WTC11 (cell line): ENCODE measurements at regions not wholly inside any gene's neighbourhood (a gene's known extent, or its start where the extent isn't known, plus 50 kb on each side); places are given as distances from the start of the nearest gene placed in this dataset.

Experiments used
- ATAC-seq: fragments of 200-7000 bp; cut with Tn5 transposase; 2 replicates; pipeline ENCODE4 v1.10.0; 2021; ENCODE audit warnings: mild to moderate bottlenecking, moderate library complexity
- CTCF ChIA-PET: fragments of 300-600 bp; sonication (Branson Sonifier 250); formaldehyde crosslinking; loops from one replicate; lab custom pipeline; 2021; ENCODE audit warnings: antibody characterized with exemption; lab: Charles Lee
- POLR2A ChIA-PET: fragments of 350-600 bp; sonication (Branson Sonifier 250); formaldehyde crosslinking; loops from one replicate; lab custom pipeline; 2021; ENCODE audit warnings: antibody characterized with exemption; lab: Charles Lee
- DNase-seq: peaks from one replicate; pipeline ENCODE4 v3.0.0; 2021; ENCODE audit warnings: low spot score
- H3K27ac Mint-ChIP-seq: 2 replicates; pipeline ENCODE4 v1.8.0; 2021; ENCODE audit warnings: mixed read lengths
- H3K27me3 Mint-ChIP-seq: 2 replicates; pipeline ENCODE4 v1.8.0; 2021; ENCODE audit warnings: low read depth, mild to moderate bottlenecking, moderate library complexity, mixed read lengths
- H3K36me3 Mint-ChIP-seq: 2 replicates; pipeline ENCODE4 v1.8.0; 2021; ENCODE audit warnings: mixed read lengths
- H3K4me1 Mint-ChIP-seq: 2 replicates; pipeline ENCODE4 v1.8.0; 2022; ENCODE audit warnings: mixed read lengths
- H3K4me3 Mint-ChIP-seq: 2 replicates; pipeline ENCODE4 v1.8.0; 2021; ENCODE audit warnings: mild to moderate bottlenecking, moderate library complexity, mixed read lengths
- H3K9me3 Mint-ChIP-seq: 2 replicates; pipeline ENCODE4 v1.8.0; 2021; ENCODE audit warnings: mixed read lengths
- ARID4B ChIP-seq: sonication (generic); formaldehyde crosslinking; IDR thresholded peaks from 2 replicates; pipeline ENCODE4 v1.8.0; 2023; ENCODE audit warnings: missing genetic modification reagents, mild to moderate bottlenecking, borderline replicate concordance
- CREB1 ChIP-seq: sonication (generic); formaldehyde crosslinking; IDR thresholded peaks from 2 replicates; pipeline ENCODE4 v1.8.0; 2023; ENCODE audit warnings: mild to moderate bottlenecking, missing genetic modification reagents
- CREM ChIP-seq: sonication (generic); formaldehyde crosslinking; IDR thresholded peaks from 2 replicates; pipeline ENCODE4 v1.8.1; 2022; ENCODE audit warnings: mild to moderate bottlenecking, missing genetic modification reagents, moderate library complexity
- EMX1 ChIP-seq: fragments of 250-450 bp; sonication (Bioruptor Pico); IDR thresholded peaks from 2 replicates; pipeline ENCODE4 v1.8.0; 2021; ENCODE audit warnings: mild to moderate bottlenecking
- HMGA2 ChIP-seq: fragments of 250-450 bp; sonication (Bioruptor Pico); IDR thresholded peaks from 2 replicates; pipeline ENCODE4 v1.4.0; 2021; ENCODE audit warnings: mild to moderate bottlenecking, moderate library complexity
- KAT7 ChIP-seq: sonication (generic); formaldehyde crosslinking; IDR thresholded peaks from 2 replicates; pipeline ENCODE4 v1.8.1; 2023; ENCODE audit warnings: missing genetic modification reagents, mild to moderate bottlenecking, borderline replicate concordance
- MXD4 ChIP-seq: fragments of 250-450 bp; sonication (Bioruptor Pico); IDR thresholded peaks from 2 replicates; pipeline ENCODE4 v1.8.0; 2021; ENCODE audit warnings: mild to moderate bottlenecking, moderate library complexity, borderline replicate concordance
- NFE2L1 ChIP-seq: sonication (generic); formaldehyde crosslinking; IDR thresholded peaks from 2 replicates; pipeline ENCODE4 v1.8.1; 2023; ENCODE audit warnings: missing genetic modification reagents
- NR2C2 ChIP-seq: sonication (generic); formaldehyde crosslinking; IDR thresholded peaks from 2 replicates; pipeline ENCODE4 v1.8.0; 2022; ENCODE audit warnings: mild to moderate bottlenecking, missing genetic modification reagents
- PRRX2 ChIP-seq: fragments of 250-450 bp; sonication (Bioruptor Pico); IDR thresholded peaks from 2 replicates; pipeline ENCODE4 v1.8.0; 2021; ENCODE audit warnings: mild to moderate bottlenecking
- RORB ChIP-seq: fragments of 250-450 bp; sonication (Bioruptor Pico); IDR thresholded peaks from 2 replicates; pipeline ENCODE4 v1.9.0; 2021; ENCODE audit warnings: mild to moderate bottlenecking
- SMAD3 ChIP-seq: sonication (generic); formaldehyde crosslinking; IDR thresholded peaks from 2 replicates; pipeline ENCODE4 v1.8.0; 2022; ENCODE audit warnings: missing genetic modification reagents, mild to moderate bottlenecking, borderline replicate concordance
- SOX15 ChIP-seq: fragments of 250-450 bp; sonication (Bioruptor Pico); IDR thresholded peaks from 2 replicates; pipeline ENCODE4 v1.9.0; 2021; ENCODE audit warnings: mild to moderate bottlenecking
- SP1 ChIP-seq: sonication (generic); formaldehyde crosslinking; conservative IDR thresholded peaks from 2 replicates; pipeline ENCODE4 v1.8.1; 2022; ENCODE audit warnings: missing genetic modification reagents
- ZBTB21 ChIP-seq: sonication (generic); formaldehyde crosslinking; IDR thresholded peaks from 2 replicates; pipeline ENCODE4 v1.8.1; 2023; ENCODE audit warnings: mild to moderate bottlenecking, missing genetic modification reagents, borderline replicate concordance
- ZNF281 ChIP-seq: sonication (generic); formaldehyde crosslinking; IDR thresholded peaks from 2 replicates; pipeline ENCODE4 v1.8.0; 2023; ENCODE audit warnings: mild to moderate bottlenecking, missing genetic modification reagents
- ZNF396 ChIP-seq: fragments of 250-450 bp; sonication (Bioruptor Pico); IDR thresholded peaks from 2 replicates; pipeline ENCODE4 v1.8.0; 2021; ENCODE audit warnings: mild to moderate bottlenecking, moderate library complexity, borderline replicate concordance
- ZNF416 ChIP-seq: fragments of 250-450 bp; sonication (Bioruptor Pico); IDR thresholded peaks from 2 replicates; pipeline ENCODE4 v1.9.0; 2021; ENCODE audit warnings: mild to moderate bottlenecking, inconsistent platforms
- ZNF423 ChIP-seq: fragments of 250-450 bp; sonication (Bioruptor Pico); IDR thresholded peaks from 2 replicates; pipeline ENCODE4 v2.1.2; 2022; ENCODE audit warnings: mild to moderate bottlenecking, moderate library complexity
- ZNF671 ChIP-seq: fragments of 250-450 bp; sonication (Bioruptor Pico); IDR thresholded peaks from 2 replicates; pipeline ENCODE4 v1.8.0; 2021; ENCODE audit warnings: mild to moderate bottlenecking
- TF ChIP-seq, protein P1 (sequence below): sonication (generic); formaldehyde crosslinking; IDR thresholded peaks from 2 replicates; pipeline ENCODE4 v1.8.1; 2023; ENCODE audit warnings: mild to moderate bottlenecking, missing genetic modification reagents, moderate library complexity
- TF ChIP-seq, protein P2 (sequence below): sonication (generic); formaldehyde crosslinking; IDR thresholded peaks from 2 replicates; pipeline ENCODE4 v1.8.1; 2022; ENCODE audit warnings: low read depth, missing genetic modification reagents, borderline replicate concordance
- TF ChIP-seq, protein P3 (sequence below): fragments of 250-450 bp; sonication (Bioruptor Pico); IDR thresholded peaks from 2 replicates; pipeline ENCODE4 v1.9.0; 2021; ENCODE audit warnings: mild to moderate bottlenecking, borderline replicate concordance

DNA sequence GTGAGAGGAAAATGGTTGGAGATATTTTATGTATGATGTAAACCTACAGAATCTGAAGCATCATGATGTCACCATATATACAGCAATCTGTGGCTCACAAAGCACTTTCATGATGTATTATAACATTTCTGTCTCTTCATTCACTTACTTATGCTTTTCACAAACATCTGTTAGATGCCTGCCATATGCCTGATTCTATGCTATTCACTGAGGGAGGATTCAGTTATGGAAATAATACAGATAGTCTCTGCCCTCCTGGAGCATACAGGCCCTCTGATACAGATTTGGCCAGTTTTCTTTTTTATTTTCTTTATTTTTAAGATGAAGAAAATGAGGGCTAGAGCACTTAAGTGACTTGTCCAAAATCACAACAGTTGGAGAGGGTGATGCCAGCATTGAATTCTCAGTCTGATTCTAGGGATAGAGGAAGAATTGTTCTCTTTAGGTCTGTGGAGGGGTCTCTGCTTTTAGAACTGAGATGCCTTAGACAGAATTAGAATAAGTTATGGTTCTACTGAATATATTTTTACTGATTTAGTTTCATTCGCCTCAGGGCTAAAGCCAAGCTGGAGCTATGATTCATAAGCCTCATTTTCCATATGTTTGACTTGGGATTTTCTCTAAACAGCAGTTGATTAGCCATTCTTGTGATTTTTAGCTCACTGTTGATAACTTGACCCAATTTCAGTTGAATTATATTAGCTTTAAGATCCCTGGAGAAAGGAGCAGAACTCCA lies 636.4 kb downstream of the PRELID2 start:
- H3K4me1 Mint-ChIP-seq: peaks cover 3% of the 10 kb centered on the region
- DNase-seq (no peak), ATAC-seq (no peak)
- H3K27me3 Mint-ChIP-seq: no peaks in the 10 kb centered on the region
- no peak overlapping the region for H3K4me3 Mint-ChIP-seq
- ChIA-PET CTCF (no interaction called here), POLR2A (no interaction called here)
- TF ChIP-seq EMX1 (no peak), ZBTB21 (no peak), ZNF416 (CRISPR knock-in tag) (no peak), SP1 (CRISPR knock-in tag) (no peak), PRRX2 (CRISPR knock-in tag) (no peak)
- no peak overlapping the region for H3K27ac Mint-ChIP-seq
- no peaks in the 10 kb centered on the region for H3K9me3 Mint-ChIP-seq
- no peaks in the 10 kb centered on the region for H3K36me3 Mint-ChIP-seq

GRCh38 chr5:145189746-145190145 lies 645.4 kb downstream of the PRELID2 start:
- TF ChIP-seq SMAD3 (CRISPR knock-in tag): no peak
- TF ChIP-seq ZNF671 (CRISPR knock-in tag): no peak
- no peak for TF ChIP-seq NR2C2
- TF ChIP-seq CREB1: no peak
- TF ChIP-seq ZBTB21: no peak
- TF ChIP-seq ZNF281 (CRISPR knock-in tag): no peak
- TF ChIP-seq, protein P1, sequence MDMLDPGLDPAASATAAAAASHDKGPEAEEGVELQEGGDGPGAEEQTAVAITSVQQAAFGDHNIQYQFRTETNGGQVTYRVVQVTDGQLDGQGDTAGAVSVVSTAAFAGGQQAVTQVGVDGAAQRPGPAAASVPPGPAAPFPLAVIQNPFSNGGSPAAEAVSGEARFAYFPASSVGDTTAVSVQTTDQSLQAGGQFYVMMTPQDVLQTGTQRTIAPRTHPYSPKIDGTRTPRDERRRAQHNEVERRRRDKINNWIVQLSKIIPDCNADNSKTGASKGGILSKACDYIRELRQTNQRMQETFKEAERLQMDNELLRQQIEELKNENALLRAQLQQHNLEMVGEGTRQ (CRISPR knock-in tag): no peak
- no peak for TF ChIP-seq KAT7
- no peak for TF ChIP-seq ZNF423 (CRISPR knock-in tag)
- TF ChIP-seq ARID4B (CRISPR knock-in tag): no peak
- TF ChIP-seq RORB: no peak
- TF ChIP-seq HMGA2 (CRISPR knock-in tag): no peak
- TF ChIP-seq, protein P2, sequence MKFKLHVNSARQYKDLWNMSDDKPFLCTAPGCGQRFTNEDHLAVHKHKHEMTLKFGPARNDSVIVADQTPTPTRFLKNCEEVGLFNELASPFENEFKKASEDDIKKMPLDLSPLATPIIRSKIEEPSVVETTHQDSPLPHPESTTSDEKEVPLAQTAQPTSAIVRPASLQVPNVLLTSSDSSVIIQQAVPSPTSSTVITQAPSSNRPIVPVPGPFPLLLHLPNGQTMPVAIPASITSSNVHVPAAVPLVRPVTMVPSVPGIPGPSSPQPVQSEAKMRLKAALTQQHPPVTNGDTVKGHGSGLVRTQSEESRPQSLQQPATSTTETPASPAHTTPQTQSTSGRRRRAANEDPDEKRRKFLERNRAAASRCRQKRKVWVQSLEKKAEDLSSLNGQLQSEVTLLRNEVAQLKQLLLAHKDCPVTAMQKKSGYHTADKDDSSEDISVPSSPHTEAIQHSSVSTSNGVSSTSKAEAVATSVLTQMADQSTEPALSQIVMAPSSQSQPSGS: no peak
- TF ChIP-seq NFE2L1 (CRISPR knock-in tag): no peak
- TF ChIP-seq, protein P3, sequence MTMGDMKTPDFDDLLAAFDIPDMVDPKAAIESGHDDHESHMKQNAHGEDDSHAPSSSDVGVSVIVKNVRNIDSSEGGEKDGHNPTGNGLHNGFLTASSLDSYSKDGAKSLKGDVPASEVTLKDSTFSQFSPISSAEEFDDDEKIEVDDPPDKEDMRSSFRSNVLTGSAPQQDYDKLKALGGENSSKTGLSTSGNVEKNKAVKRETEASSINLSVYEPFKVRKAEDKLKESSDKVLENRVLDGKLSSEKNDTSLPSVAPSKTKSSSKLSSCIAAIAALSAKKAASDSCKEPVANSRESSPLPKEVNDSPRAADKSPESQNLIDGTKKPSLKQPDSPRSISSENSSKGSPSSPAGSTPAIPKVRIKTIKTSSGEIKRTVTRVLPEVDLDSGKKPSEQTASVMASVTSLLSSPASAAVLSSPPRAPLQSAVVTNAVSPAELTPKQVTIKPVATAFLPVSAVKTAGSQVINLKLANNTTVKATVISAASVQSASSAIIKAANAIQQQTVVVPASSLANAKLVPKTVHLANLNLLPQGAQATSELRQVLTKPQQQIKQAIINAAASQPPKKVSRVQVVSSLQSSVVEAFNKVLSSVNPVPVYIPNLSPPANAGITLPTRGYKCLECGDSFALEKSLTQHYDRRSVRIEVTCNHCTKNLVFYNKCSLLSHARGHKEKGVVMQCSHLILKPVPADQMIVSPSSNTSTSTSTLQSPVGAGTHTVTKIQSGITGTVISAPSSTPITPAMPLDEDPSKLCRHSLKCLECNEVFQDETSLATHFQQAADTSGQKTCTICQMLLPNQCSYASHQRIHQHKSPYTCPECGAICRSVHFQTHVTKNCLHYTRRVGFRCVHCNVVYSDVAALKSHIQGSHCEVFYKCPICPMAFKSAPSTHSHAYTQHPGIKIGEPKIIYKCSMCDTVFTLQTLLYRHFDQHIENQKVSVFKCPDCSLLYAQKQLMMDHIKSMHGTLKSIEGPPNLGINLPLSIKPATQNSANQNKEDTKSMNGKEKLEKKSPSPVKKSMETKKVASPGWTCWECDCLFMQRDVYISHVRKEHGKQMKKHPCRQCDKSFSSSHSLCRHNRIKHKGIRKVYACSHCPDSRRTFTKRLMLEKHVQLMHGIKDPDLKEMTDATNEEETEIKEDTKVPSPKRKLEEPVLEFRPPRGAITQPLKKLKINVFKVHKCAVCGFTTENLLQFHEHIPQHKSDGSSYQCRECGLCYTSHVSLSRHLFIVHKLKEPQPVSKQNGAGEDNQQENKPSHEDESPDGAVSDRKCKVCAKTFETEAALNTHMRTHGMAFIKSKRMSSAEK (CRISPR knock-in tag): no peak
- TF ChIP-seq CREM (CRISPR knock-in tag): no peak
- TF ChIP-seq MXD4 (CRISPR knock-in tag): no peak
- TF ChIP-seq SOX15 (CRISPR knock-in tag): no peak
- TF ChIP-seq ZNF396: no peak
- TF ChIP-seq, all 79 proteins: peak for 0
- ChIA-PET POLR2A (no interaction called here), CTCF (no interaction called here)
- Mint-ChIP-seq H3K9me3 (peaks cover 6% of the 10 kb centered on the region; the same call in 1 of the 2 replicates), H3K4me1 (no peaks in the 10 kb centered on the region), H3K4me3 (no peak overlapping the region), H3K27me3 (no peaks in the 10 kb centered on the region), H3K36me3 (no peaks in the 10 kb centered on the region), H3K27ac (no peak overlapping the region)
- no peak for DNase-seq
- no peak for ATAC-seq
